GM19372 (cell line): ENCODE measurements at regions not wholly inside any gene's neighbourhood (a gene's known extent, or its start where the extent isn't known, plus 50 kb on each side); places are given as distances from the start of the nearest gene placed in this dataset.
A peak's percentile ranks its signal among the peaks of the same experiment; 100 is the strongest.

Source experiments
- ATAC-seq: cut with Tn5 transposase; IDR thresholded peaks from one replicate; pipeline ENCODE4 v1.9.1; 2021; ENCODE audit warnings: mild to moderate bottlenecking, low read depth, moderate library complexity; ENCODE audit not compliant: unreplicated experiment

DNA sequence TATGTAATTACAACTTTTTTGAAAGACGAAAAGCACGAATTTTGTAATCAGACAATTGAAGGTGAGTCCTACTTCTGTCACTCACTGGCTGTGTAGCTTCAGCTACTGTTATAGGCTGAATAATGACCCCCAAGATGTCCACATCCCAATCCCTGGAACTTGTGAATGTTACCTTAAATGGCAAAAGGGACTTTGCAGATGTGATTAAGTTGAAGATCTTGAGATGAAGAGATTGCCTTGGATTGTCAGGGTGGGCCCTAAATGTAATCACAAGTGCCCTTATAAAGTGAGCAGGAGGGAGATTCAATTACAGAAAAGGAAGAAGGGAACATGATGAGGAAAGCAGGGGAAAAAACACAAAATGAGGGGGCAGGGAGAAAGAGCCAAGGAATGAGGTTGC, 326.2 kb upstream of the MSX2 start:
- no peak for ATAC-seq

DNA sequence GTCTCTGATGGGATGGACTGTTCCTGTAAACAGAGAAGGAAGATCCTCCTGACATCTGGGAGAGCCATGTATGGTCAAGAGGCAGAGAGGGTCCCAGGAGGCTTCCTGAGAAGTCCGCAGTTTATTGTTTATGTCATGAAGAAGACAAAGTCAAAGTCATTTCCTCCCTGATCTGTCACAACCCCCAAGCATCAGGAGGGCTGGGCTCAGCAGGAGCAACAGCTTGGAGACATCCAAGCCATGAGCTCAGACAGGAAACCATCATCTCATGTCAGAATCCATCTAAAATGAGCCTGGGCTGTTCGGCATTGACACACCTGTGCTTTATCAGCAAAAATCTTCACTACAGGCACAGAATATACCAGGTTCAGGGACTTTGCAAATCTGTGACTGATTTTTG, 325.0 kb upstream of the MSX2 start:
- ATAC-seq = no peak

DNA sequence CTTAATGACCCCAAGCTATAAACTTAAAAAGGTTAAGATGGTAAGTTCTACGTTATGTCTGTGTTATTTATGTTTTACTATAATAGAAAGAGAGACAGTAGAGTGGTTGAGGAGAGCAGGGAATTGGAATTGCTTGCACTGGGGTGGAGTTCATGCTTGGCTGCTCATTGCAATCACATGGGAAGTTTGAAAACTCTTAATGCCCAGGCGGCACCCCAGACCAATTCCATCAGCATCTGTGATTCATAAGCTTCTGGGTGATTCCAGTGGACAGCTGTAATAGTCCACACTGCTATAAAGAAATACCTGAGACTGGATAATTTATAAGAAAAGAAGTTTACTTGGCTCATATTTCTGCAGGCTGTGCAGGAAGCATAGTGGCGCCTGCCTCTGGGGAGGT, 323.9 kb upstream of the MSX2 start:
- no peak for ATAC-seq

DNA sequence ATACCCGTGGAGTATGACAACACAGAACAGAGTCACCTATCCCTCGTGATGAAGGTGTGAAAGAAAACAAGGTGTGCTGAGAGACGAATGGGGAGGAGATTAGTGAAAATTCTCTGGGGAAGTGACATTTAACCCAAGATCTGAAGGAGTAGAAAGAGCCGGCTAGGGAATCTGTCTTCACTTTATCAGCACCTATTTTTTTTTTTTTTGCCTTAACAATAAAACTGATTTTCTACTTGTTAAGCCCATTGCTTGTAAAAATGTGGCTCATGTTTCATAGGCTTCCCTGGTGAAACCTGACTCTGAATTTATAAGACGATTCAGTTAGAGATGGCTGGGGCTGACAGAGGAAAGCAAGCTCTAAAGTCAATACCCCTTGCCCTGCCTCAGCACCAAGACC, 322.6 kb upstream of the MSX2 start:
- ATAC-seq = no peak

DNA sequence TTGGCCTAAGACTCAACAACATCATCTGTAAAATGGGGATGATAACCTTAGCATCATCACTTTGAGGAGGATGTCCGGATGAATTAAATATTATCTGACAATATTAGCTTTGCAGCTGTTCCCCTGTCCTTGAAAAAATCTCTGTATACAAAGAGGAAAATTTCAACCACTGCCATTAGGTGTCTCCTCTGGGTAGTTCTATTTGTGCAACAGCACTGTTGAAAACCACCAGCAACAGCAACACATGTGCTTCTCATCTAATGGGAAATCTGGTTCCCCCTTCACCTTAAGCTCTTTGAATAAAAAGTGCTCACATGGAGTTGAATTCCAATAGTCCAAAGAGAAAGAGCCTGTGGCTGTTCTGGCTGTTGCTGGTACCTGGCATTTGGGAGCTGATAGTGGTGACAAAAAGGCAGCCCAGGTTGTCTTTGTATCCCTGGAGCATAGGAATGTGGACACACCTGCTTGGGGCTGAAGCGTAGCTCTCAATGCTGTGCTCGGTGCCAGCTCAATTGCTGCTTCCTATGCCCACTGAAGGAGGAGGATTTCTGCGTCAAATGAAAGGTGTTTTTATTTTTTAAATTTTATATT, 322.1 kb upstream of the MSX2 start:
- no peak for ATAC-seq

DNA sequence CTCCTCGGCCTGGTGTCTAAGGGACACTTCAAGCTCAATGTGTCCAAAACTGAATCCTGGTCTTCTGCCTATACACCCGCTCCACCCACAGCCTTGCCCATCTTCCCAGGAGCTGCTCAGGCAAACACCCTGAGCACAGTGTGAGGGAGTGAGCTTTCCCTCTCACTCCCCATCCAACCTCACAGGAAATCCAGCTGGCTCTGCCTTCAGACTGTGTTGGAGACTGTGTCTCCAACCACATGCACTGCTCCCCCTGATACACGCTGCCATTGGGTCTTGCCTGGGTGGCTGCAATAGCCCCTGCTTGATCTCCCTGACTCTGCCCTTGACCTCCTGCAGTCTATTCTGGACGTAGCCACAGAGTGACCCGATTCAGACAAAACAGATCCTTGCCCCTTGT, 319.5 kb upstream of the MSX2 start:
- ATAC-seq = no peak

DNA sequence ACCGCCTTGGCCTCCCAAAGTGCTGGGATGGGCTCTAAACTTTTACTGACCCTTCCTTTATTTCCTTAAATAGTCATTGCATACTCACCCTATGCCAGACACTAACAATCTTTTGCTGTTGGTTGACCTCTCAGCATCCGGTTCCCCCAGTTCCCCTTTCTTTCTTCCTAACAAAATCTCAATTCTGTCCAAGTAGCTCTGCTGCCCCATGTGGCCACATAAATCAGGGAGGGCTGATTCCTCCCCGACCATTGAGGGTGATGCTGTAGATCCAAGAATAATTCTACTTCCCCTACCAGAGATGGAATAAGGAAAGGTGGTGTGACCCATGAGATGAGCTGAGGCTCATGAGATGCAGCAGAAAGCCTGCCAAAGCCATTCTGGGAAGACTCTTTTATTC, 315.3 kb upstream of the MSX2 start:
- ATAC-seq = no peak

DNA sequence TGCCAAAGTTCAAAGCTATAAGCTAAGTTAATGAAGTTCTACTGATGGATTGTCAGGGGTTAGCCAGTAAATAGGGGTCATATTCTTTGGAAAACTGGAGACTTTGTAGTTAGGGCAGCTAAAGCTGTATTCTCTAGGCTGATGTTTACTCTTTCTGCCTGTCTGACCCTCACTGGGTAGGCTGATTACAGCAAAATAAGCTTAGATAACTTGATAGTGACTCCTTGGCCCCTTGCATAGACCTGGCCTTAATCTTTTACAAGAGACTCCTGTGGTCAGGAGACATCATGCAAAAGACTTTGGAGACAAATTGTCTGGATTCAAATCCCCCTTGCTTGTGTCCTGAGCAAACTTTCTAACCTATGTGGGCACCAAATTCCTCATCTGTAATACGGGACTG, 314.4 kb upstream of the MSX2 start:
- no peak for ATAC-seq

DNA sequence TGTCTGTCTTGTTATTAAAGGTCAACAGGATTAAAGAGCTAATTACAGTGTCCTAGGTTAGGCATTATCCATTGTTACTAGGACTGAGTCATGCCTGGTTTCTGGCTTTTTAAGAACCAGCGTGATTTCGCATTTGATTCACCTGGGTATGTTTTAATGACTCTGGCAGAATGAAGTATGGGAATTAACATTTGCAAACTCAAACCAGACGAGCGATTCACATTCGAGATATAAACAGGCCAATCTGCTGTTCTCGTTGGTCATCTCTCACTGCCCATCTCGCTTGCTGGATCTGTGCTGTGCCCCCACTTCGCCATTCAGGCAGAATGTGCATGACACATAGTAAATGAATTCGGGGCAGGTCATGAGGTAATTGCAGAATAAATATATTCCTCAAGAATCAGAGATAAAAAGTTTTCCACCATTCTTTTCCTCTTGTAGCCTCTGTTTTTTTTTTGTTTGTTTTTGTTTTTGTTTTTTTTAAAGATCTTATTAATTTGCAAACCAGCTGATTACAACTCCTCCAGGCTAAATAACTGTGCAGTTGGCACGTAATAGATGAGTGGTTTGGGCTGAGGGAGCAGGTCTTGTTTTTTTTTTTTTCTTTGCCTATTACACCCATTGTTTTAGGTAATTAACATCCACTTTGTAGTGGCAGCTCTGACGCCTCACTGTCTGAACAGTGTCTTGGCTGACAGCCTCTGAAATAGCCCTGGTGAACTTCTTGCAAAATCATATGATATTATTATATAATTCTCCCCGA, 313.5 kb upstream of the MSX2 start:
- no peak for ATAC-seq

DNA sequence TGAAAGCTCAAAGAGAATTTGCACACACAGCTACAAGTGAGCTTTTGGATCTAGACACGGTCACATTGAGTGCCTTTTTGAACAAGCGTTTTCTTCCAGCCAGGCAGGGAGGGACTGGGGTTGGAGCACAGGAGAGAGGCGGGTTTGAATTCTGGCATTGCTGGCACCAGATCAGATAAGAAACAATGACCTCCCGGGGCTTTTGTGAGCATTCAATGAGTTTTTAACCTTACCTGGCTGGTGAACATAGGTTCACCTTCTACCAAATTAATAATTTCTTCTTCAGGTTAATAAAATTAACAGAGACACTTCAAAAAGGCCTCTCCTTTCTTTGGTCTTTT, 312.9 kb upstream of the MSX2 start:
- no peak for ATAC-seq

DNA sequence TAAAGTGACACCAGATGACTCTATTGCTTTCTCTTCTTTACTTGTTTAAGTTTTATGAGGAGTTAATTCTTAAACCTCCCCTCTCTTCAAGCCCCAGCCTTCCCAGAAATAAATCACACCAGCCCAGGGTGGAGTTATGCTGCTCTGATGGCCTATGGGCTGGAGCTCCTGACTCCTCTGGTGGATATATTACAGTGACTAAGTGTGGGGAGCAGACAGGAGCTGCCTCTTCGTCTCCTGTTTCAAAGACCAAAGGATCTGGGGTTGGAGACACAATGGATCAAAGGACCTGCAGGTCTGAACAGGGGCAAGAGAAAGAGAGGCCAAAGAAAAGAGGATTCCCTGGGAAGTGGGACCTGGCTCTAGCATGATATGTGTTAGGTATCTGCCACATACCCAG, 312.0 kb upstream of the MSX2 start:
- ATAC-seq = no peak

DNA sequence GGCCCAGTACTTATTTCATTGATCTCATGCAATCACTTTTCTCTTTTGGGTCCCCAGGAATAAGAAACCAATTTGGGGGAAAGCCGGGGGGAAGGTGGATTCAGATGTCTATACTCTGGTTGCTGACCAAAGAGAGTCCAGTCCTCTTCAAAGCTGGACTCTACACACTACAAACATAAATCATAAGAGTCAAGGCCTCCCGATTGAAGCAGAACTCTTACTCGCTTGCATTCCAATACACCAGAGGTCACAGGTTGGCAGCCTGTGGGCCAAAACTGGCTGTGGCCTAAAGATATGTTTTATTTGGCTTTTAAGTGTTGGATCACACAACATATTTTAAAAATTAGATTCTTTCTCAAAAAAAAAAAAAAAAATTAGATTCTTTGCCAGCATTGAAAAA, 311.4 kb upstream of the MSX2 start:
- no peak for ATAC-seq

DNA sequence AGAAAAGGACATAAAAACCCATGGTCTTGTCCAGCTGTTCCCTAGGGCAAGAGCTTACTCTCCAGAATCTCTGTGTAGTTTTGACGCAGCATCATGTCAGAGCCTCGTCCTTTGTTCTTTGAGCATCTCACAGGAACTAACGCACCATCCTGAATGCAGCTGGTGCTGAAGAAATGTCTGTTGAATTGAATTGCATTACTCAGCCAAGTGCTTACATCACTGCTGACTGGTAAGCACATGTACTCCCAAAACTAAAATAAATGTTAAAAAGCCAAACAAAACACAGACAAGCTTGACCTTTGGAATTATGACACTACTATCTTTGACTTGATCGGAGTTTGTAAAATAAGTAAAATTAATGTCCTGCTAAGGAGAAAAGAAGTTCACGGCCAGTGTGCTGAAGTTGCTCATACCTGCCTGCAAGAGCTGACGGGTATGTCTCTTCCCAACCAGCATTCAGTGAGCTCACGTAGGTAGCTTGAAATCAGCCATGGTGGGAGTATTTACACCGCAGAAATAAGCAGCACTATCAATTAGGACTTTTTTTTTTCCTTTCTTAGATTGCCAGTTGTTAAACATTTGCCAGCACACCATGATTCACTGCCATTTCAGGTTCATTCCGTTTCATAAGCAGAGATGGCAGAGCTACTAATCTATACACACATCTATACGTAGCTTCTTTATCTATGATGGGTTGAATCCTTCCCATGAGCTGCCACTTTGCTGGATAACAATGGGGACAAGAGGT, 310.6 kb upstream of the MSX2 start:
- ATAC-seq = no peak

DNA sequence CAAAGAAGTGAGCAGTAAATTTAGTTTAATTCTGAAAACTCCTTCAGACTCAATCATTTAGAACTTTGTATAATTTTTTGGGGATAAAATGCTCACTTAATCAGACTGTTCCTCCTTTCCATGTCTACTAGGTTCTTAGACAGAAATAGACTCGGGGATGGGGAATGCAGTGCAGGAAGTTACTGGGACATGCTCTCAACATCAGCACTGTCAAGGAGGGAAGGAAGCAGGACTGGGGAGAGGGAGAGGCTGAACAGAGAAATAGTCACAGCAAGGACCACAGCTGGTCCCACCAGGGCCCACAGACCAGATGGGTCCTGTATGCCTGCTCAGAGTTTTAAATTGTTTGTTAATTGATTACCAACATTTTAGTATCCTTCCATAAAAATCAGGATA, 310.1 kb upstream of the MSX2 start:
- no peak for ATAC-seq

DNA sequence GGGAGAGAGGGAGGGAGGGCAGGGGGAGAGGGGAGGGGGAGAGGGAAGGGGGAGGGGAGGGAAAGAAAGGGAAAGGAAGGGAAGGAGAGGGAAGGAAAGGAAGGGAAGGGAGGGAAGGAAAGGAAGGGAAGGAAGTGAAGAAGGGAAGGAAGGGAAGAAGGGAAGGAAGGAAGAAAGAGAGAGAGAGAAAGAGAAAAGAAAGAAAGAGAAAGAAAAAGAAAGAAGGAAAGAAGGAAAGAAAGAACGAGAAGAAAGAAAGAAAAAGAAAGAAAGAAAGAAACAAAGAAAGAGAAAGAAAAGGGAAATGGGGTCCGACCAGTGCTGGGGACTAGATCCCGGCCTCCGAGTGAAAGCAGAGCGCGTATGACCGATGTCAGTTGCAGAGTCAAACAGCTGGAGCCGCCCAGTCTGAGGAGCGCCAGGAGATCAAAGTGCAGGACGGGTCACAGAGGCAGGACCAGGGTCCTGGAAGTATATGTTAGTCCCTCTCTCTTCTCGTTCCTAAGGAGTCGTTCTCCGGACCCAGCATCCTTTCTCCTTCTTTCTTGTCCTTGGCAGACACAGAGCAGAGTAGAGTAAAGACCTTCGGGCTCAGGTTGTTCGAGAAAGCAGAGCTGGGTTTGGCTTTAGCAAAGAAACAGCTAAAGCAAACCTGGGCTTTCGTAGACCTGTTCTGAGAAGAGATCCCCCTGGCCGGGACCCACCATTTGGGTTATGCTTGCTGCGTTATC, 305.4 kb upstream of the MSX2 start:
- ATAC-seq = peak; percentile 30

DNA sequence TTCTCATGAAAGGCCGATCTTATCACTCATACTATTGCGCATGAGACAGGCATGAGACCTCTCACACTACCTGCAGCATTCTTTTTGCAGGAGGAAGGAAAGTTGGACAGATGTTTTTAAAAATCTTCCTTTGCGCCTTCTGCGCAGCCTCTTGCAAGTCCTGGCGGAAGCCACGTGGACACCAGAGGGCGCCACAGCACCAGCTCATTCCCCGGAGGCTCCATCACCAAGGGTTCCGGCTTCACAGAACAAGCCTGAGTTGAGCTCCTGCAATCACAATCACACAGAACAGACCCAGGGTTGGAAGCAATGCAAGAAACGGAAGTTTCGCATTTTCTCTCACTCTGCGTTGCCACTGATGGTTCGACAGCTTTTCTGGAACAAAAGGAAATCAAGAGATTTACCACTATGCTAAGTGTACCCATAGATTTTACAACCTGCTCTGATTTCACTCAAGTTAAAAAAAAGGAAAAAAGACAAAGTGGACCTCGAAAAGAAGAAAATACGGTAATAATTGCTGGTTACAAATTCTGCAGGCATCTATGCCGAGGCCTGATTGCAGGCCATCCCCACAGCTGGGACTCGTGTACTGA, 304.7 kb upstream of the MSX2 start:
- peak; percentile 95 for ATAC-seq

DNA sequence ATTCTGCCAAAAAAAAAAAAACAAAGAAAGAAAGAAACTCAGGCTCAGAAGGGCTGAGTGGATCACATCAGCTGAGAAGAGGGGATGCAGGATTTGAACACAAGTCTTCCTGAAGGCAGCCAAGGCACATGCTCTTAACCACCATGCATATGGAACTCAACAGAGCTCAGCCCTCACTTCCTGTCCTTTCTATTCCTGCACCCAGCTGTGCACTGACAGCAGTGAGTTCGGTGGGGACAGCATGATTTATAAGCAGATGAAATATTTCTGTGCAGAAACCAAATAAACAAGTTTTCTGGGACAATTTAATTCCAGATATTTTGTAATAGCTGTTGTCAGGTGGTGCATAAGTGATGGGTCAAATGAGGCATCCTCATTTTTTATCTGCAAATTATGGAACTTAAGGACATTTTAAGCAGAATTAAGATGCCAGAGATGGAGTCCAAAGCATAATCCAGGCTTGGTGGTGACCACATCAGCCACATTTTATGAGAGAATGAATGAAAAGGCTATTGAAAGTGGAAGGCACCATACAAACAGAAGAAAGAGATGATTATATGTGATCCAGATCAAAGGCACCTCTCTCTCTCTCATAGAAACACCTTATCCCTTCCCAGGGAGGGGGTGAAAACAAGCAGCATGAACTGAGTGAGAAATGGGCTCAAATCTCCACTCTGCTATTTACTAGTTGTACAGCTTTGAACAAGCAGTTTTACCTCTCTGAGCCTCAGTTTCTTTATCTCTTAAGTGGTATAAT, 303.6 kb upstream of the MSX2 start:
- no peak for ATAC-seq

DNA sequence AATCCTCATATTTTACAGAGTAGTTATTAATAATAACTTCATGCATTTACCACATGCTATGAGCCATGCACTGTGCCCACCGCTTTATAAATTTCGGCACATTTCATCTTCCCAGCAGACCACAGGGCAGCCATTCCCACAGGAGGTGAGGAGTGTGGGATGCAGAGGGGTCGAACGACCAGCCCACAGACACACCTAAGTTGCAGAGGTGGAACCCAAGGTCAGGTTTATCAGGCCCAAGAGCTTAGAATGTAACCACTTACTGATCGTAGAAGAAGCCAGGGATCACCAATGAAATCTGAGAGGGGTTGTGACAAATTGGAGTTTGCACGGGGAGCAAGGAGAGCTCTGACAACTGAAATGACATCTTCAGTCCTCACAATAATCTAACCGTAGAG, 303.0 kb upstream of the MSX2 start:
- no peak for ATAC-seq

DNA sequence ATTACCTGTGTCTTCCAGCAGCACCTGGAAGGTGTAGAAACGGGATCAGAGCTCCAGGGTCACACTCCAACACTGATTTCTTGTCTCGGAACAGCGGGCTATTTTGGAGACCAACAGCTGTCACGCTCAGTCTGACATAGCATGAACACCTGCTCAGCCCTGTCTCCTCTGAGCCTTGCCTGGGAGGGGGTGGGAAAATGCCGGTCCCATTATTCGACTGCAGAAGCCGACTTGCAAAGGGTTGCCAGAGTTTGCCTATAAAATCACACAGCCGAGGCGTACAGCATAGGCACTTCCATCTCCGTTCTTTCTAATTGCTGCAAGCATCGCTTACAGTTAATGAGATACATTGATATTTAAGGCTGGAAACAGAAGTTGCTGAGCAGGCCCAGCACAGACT, 300.8 kb upstream of the MSX2 start:
- ATAC-seq = no peak
